Central memory CD8-positive, alpha-beta T cell (primary cell): ENCODE measurements at regions not wholly inside any gene's neighbourhood (a gene's known extent, or its start where the extent isn't known, plus 50 kb on each side); places are given as distances from the start of the nearest gene placed in this dataset.

Experiments used
- ATAC-seq: fragments of 150-1000 bp; cut with Tn5 transposase; replicated peaks from 2 replicates; pipeline ENCODE4 v1.10.0; 2022; ENCODE audit warnings: mild to moderate bottlenecking, moderate FRiP score, moderate number of reproducible peaks; ENCODE audit not compliant: poor library complexity, severe bottlenecking; ENCODE audit errors: extremely low read depth
- DNase-seq, 2 donors: peaks; one replicate each; pipeline ENCODE4 v3.0.0; 2021; ENCODE audit warnings: low spot score in 2 of 2
- H3K27ac Mint-ChIP-seq: one replicate; pipeline ENCODE4 v1.8.0; 2022; ENCODE audit warnings: low read depth, mild to moderate bottlenecking, moderate library complexity, mixed read lengths
- H3K27me3 Mint-ChIP-seq: one replicate; pipeline ENCODE4 v1.8.0; 2022; ENCODE audit warnings: mixed read lengths
- H3K36me3 Mint-ChIP-seq: one replicate; pipeline ENCODE4 v1.8.0; 2022; ENCODE audit warnings: mild to moderate bottlenecking, moderate library complexity, mixed read lengths; ENCODE audit not compliant: insufficient read depth
- H3K4me1 Mint-ChIP-seq: one replicate; pipeline ENCODE4 v1.8.0; 2022; ENCODE audit warnings: mixed read lengths
- H3K4me3 Mint-ChIP-seq: one replicate; pipeline ENCODE4 v1.8.0; 2022; ENCODE audit warnings: mild to moderate bottlenecking, moderate library complexity, mixed read lengths
- H3K9me3 Mint-ChIP-seq: one replicate; pipeline ENCODE4 v1.8.0; 2022; ENCODE audit warnings: mixed read lengths

DNA sequence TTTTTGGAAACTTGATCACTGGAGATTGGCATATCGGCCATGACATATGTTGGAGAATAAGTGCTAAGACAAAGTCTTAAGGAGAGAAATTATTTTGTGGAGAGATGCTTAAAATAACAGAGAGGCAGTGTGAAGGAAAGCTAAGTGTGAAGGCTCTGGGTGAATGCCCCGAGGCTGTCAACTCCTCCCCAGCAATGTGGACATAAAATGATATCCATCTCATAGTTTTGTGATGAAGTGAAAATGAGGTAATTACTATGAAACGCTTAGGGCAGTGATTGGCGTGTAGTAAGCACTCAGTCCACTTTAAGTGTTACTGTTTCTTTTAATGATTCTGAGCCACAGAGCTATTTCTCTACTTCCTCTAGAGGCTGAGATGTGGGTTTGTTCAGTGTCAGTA, 195.8 kb upstream of the KLF12 start:
- peak overlapping the region; percentile 13 for H3K27ac Mint-ChIP-seq

DNA sequence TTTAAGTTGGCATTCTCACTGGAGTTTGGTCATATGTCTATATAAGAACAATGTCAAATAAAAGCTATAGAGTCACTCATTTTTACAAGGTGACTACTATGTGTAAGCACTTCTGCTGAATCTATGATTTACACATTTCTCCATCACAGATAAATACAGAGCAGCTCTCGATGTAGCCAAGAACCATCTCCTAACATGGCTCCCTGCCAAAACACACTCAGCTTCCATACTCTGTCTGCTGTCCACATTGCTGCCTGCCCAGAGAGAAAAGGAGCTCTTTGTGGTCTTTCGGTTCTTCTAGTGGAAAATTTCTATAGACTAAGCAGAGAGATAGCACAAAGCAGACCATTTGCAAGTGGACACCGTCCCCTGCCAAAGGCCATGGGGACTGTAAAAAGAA, 190.9 kb upstream of the KLF12 start:
- H3K27me3 Mint-ChIP-seq: no peaks in the 10 kb centered on the region
- ATAC-seq (no peak), DNase-seq (no peak)
- H3K4me1 Mint-ChIP-seq: peaks cover 25% of the 10 kb centered on the region
- no peak overlapping the region for H3K4me3 Mint-ChIP-seq
- no peaks in the 10 kb centered on the region for H3K36me3 Mint-ChIP-seq
- H3K9me3 Mint-ChIP-seq: no peaks in the 10 kb centered on the region
- no peak overlapping the region for H3K27ac Mint-ChIP-seq

More for the DNA sequence above, 195.8 kb upstream of the KLF12 start:
- Mint-ChIP-seq H3K27me3 (no peaks in the 10 kb centered on the region), H3K36me3 (peaks cover 2% of the 10 kb centered on the region), H3K9me3 (no peaks in the 10 kb centered on the region), H3K4me1 (peaks cover 20% of the 10 kb centered on the region), H3K4me3 (no peak overlapping the region)
- ATAC-seq: no peak
- no peak for DNase-seq

DNA sequence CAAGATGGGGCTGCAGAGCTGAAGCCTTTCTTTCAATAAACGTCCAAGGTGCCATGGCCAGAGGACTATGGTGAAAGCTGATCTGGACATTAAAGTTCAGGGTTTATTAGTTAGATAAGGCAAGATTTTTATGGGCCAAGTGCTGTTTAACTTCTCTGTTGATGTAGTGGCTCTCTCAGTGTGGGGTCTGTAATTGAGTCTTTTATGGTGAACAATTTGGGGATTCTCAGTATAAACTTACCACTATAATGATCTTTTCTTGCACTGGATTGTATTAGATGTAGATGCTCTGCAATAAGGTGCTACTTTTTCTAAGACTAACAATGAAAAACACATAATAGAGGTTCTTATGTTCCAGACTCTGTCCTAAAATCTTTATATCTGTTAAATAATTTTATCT, 190.1 kb upstream of the KLF12 start:
- ATAC-seq: no peak
- H3K27me3 Mint-ChIP-seq: no peaks in the 10 kb centered on the region
- H3K9me3 Mint-ChIP-seq: no peaks in the 10 kb centered on the region
- H3K36me3 Mint-ChIP-seq: no peaks in the 10 kb centered on the region
- H3K4me1 Mint-ChIP-seq: peaks cover 19% of the 10 kb centered on the region
- no peak overlapping the region for H3K27ac Mint-ChIP-seq
- DNase-seq: no peak
- H3K4me3 Mint-ChIP-seq: no peak overlapping the region

DNA sequence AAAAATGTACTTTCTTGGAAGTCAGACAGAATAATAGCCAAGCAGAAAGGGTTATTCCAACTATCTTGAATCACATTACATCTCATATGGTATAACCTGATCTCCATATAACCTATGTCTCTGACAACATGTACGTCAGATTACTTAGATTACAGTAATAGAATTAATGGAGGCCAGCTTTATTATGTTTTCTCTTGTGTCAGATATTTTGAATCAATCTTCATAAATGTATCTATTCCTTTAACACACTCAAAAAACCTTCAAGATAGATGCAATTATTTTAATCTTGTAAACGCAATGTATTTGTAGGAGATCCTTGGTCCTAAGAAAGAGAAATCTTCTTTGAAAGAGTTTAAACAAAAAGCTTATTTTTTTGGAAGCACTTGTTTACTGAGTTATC, 188.4 kb upstream of the KLF12 start:
- Mint-ChIP-seq H3K27ac (no peak overlapping the region), H3K27me3 (no peaks in the 10 kb centered on the region), H3K9me3 (no peaks in the 10 kb centered on the region), H3K4me3 (no peak overlapping the region), H3K36me3 (no peaks in the 10 kb centered on the region), H3K4me1 (peaks cover 10% of the 10 kb centered on the region)
- DNase-seq (no peak), ATAC-seq (no peak)

DNA sequence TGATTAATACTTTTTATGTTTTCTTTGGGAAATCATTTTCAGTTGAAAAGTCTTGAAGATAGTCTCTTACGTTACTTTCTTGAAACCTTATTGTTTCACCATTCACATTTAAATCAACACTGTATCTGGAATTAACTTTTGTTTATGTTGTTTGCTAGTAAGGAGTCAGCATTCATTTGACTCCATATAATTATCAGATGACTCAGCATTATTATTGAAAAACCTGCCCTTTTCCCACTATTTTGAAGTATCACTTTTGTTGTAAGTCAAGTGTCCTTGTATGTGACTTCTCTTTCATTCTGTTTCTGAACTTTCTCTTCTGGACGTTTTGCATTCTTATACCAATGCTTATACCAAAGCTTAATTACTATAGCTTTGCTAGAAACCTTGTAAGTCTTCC, 186.1 kb upstream of the KLF12 start:
- no peak overlapping the region for H3K4me3 Mint-ChIP-seq
- no peak for ATAC-seq
- no peak overlapping the region for H3K27ac Mint-ChIP-seq
- H3K36me3 Mint-ChIP-seq: peaks cover 1% of the 10 kb centered on the region
- DNase-seq: no peak
- no peaks in the 10 kb centered on the region for H3K27me3 Mint-ChIP-seq
- no peaks in the 10 kb centered on the region for H3K9me3 Mint-ChIP-seq
- peaks cover 13% of the 10 kb centered on the region for H3K4me1 Mint-ChIP-seq

DNA sequence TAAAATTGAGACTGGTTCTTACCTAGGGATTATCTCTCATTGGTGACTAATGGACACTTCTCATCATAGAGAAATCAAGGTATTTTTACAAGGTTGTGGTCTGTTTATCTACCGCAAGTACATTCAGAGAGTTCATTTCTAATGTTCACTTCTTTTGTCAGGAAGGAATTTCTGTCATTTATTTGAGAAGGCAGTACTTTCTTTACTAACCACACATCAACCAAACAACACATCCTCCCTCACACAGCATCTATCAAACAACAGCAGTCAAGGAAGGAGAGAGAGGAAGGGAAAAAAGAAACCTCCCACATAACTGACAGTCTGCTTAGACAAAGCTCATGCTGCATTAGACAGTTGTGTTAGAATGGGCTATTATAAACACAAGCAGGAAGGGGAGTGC, 182.3 kb upstream of the KLF12 start:
- Mint-ChIP-seq H3K27ac (peak overlapping the region; percentile 4), H3K4me3 (no peak overlapping the region)

DNA sequence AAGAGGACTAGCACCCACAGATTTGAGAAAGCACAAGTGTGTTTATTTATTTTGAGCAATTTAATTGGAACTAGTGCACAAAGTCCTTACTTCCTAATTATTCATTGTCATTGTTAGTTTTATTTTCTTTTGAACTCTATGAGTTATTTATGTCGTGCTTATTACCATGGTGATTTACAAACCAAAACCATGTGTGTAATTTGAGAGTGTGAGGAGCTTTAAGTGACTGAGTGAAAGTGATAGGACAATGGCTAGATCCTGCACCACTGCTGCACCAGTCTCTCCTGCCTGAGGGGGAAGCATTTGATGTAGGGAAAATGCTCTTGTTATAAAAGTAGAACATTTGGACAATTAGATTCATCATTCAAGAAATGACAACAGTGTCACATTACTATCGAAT, 172.3 kb upstream of the KLF12 start:
- Mint-ChIP-seq H3K27ac (peak overlapping the region; percentile 14), H3K9me3 (no peaks in the 10 kb centered on the region)
- peak; percentile 85 for ATAC-seq

More for the DNA sequence above, 182.3 kb upstream of the KLF12 start:
- Mint-ChIP-seq H3K27me3 (no peaks in the 10 kb centered on the region), H3K4me1 (peaks cover 25% of the 10 kb centered on the region), H3K36me3 (peaks cover 1% of the 10 kb centered on the region), H3K9me3 (no peaks in the 10 kb centered on the region)
- DNase-seq (no peak), ATAC-seq (peak; percentile 46)

DNA sequence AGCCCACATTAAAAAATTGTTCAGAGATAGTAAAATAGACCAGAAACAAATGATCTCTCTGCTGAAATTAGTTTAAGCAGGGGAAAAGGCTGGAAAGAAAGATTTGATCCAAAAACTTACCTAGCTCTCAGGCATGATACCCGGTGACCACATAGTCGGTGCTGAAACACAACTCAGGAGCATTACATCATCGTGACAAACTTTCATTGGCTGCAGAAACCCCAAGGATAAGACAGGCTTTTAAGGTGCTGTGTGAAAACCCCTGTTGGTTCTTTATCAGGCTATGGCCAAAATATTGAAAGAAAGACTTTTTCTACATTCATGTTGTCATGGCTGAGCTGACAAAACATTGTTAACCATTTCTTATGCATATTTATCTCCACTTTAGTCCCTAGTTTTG, 171.7 kb upstream of the KLF12 start:
- H3K27me3 Mint-ChIP-seq: no peaks in the 10 kb centered on the region
- ATAC-seq (peak; percentile 61), DNase-seq (no peak)
- H3K4me3 Mint-ChIP-seq: no peak overlapping the region
- H3K27ac Mint-ChIP-seq: peak overlapping the region; percentile 14
- peaks cover 33% of the 10 kb centered on the region for H3K4me1 Mint-ChIP-seq
- no peaks in the 10 kb centered on the region for H3K9me3 Mint-ChIP-seq
- peaks cover 2% of the 10 kb centered on the region for H3K36me3 Mint-ChIP-seq

More for the DNA sequence above, 172.3 kb upstream of the KLF12 start:
- no peak for DNase-seq
- H3K4me3 Mint-ChIP-seq: no peak overlapping the region
- H3K27me3 Mint-ChIP-seq: no peaks in the 10 kb centered on the region
- peaks cover 2% of the 10 kb centered on the region for H3K36me3 Mint-ChIP-seq
- H3K4me1 Mint-ChIP-seq: peaks cover 33% of the 10 kb centered on the region

DNA sequence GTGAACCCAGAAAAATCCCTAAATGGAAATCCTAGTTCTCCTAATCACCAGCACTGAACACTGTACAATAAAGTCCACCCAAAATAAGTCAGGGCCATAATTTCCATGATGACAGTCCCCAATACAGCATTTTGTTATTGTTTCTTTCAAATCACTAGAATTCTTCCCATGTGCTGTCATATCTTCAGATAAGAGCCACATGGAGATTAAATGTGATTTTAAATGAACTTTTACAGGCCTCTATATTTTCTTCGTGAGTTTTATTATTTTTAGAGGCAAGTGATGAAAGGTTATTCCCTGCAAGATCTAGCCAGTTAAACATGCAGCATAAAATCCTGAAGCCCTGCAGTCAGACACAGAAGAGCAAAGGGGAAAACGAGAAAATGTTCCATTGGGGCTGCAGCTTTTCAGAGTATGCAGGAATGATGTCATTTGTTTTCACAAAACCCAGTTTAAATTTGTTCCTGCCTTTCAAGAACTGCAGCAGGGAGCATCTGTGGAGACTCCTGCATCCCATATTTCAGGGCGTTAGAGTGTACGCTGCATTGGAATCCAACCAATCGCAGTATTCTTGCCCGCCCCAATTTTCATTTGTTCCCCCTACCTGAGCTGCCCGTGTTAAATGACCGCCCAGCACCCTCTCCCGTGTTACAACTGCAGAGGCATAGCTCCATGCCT, 167.2 kb upstream of the KLF12 start:
- DNase-seq: no peak
- Mint-ChIP-seq H3K36me3 (no peaks in the 10 kb centered on the region), H3K27me3 (no peaks in the 10 kb centered on the region), H3K4me3 (no peak overlapping the region), H3K27ac (no peak overlapping the region), H3K9me3 (no peaks in the 10 kb centered on the region), H3K4me1 (peaks cover 26% of the 10 kb centered on the region)
- ATAC-seq: no peak

DNA sequence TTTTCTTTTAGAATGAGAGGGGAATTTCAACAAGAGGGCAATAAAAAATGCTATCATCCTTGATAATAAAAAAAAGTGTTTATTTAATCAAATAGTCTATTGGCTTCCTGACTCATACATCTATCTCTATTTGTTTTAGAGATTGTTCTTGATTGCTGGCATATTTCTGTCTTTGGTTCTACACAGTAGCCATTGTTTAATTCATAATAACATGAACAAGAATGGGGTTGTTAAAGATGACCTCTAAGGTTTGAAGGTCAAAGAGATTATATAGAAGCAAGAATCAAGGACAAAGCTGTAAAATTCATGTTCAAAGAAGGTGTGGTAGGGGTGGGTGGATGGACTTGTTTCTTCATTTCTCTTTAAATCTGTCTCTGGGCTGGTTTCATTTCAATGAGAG, 166.0 kb upstream of the KLF12 start:
- DNase-seq: no peak
- H3K4me1 Mint-ChIP-seq: peaks cover 24% of the 10 kb centered on the region
- no peak for ATAC-seq
- H3K27ac Mint-ChIP-seq: no peak overlapping the region
- no peaks in the 10 kb centered on the region for H3K36me3 Mint-ChIP-seq
- H3K27me3 Mint-ChIP-seq: no peaks in the 10 kb centered on the region
- H3K9me3 Mint-ChIP-seq: no peaks in the 10 kb centered on the region
- no peak overlapping the region for H3K4me3 Mint-ChIP-seq

DNA sequence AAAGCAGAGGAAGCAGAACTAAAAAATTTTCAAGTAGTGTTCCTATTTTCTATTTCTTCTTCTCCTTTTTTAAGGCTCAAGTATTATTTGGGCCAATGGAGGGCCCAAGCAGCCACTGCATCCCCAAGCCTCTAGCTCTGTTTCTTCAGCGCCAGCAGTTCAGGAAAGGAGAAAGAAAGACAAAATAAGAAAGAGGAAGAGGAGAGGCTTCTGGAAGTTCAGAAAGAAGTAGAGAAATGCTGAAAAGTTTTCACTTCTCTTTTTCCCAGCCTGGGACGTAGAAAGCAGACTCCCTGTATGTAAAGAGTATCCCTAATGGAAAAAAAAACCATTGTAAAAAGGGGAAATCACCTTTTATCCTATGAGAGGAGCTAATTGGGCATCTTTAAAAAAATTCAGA, 165.5 kb upstream of the KLF12 start:
- no peaks in the 10 kb centered on the region for H3K9me3 Mint-ChIP-seq

DNA sequence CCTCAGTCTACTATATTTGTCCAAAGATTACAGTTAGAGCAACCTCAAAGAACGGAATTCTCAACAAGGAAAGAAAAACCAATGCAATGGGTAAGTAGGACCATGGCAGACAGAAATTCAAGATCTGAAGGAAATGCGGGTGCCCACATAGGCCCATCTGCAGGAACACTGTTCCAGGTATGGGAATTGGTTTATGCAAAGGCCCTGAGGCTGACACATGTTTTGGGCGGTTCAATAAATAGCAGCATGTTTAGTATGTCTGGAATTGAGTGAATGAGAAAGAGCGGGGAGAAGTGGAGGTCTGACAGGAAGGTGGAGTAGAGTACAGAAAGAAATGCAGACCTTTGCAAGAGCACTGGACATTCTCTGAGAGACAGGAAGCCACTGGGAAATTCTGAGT, 164.7 kb upstream of the KLF12 start:
- ATAC-seq (no peak), DNase-seq (no peak)
- Mint-ChIP-seq H3K9me3 (no peaks in the 10 kb centered on the region), H3K27me3 (no peaks in the 10 kb centered on the region), H3K36me3 (no peaks in the 10 kb centered on the region), H3K27ac (no peak overlapping the region), H3K4me1 (peaks cover 29% of the 10 kb centered on the region), H3K4me3 (no peak overlapping the region)

More for the DNA sequence above, 165.5 kb upstream of the KLF12 start:
- Mint-ChIP-seq H3K27me3 (no peaks in the 10 kb centered on the region), H3K27ac (no peak overlapping the region), H3K4me3 (no peak overlapping the region), H3K4me1 (peaks cover 28% of the 10 kb centered on the region), H3K36me3 (no peaks in the 10 kb centered on the region)
- DNase-seq (no peak), ATAC-seq (no peak)

DNA sequence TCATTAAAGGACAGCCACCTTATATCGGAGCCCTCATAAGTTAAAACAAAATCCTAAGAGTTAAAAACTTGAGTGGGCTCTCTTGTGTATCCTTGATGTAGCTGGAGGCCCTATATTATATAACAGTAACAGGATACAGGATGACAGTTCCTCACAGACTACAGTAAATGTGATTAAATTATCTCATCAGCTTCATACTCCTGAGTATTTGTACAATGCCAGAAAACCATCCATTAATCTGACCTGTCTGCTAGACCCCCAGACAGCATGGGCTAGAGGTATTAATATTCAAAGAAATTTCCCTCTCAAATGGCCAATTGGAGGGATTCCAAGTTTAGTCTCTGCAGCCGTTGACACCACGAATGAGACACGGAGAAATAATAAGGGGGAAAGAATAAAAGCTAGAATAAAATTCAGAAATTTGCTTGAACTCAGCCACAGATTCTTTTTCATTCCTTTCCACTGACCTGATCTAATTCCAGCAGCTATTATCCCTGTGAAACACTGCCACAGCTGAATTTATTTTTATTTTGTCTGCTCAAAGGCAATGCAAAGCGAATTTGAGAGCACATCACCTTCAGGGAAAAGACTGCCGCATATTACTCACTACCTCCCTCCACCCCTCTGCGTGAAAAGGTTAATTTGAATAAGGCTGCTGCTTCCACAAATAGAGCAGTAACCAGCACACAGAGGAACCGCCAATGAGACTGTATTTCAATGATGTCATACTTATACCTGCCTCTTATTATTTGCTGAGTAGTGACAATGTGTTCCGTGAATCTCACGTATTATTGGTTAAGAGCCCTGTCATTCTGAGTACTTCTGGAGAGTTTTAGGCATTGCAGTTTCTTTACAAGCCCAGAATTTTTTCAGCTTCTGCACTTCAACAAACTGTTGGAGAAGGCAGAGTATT, 155.9 kb upstream of the KLF12 start:
- H3K4me1 Mint-ChIP-seq: peaks cover 55% of the 10 kb centered on the region
- peak; percentile 13 for ATAC-seq
- H3K4me3 Mint-ChIP-seq: no peak overlapping the region
- H3K9me3 Mint-ChIP-seq: no peaks in the 10 kb centered on the region
- H3K27me3 Mint-ChIP-seq: no peaks in the 10 kb centered on the region
- no peak for DNase-seq
- H3K27ac Mint-ChIP-seq: no peak overlapping the region
- H3K36me3 Mint-ChIP-seq: peaks cover 19% of the 10 kb centered on the region
